HG03378 (cell line): ENCODE measurements at regions not wholly inside any gene's neighbourhood (a gene's known extent, or its start where the extent isn't known, plus 50 kb on each side); places are given as distances from the start of the nearest gene placed in this dataset.
"Not testable (repeated sequence)": the region's sequence is repeated elsewhere in the genome, so short reads cannot be mapped to it uniquely, and the experiment has no call there.

Experiments
- ATAC-seq: cut with Tn5 transposase; IDR thresholded peaks from one replicate; pipeline ENCODE4 v1.9.1; 2021; ENCODE audit warnings: mild to moderate bottlenecking, moderate library complexity; ENCODE audit not compliant: unreplicated experiment

- ATAC-seq: no peak
Measured at GRCh38 chr1:242662886-242663285, 138.4 kb upstream of the PLD5 start.

- ATAC-seq: not testable (repeated sequence)
Measured at GRCh38 chr1:242653772-242654171, 129.3 kb upstream of the PLD5 start.

- no peak for ATAC-seq
Measured at GRCh38 chr1:242651817-242652216, 127.3 kb upstream of the PLD5 start.

GRCh38 chr1:242641461-242641860 is 117.0 kb upstream of the PLD5 start:
- no peak for ATAC-seq

- no peak for ATAC-seq
Measured at GRCh38 chr1:242639104-242639503, 114.6 kb upstream of the PLD5 start.

- ATAC-seq: no peak
Measured at GRCh38 chr1:242634732-242635131, 110.2 kb upstream of the PLD5 start.

GRCh38 chr1:242629396-242629795 is 104.9 kb upstream of the PLD5 start:
- no peak for ATAC-seq

GRCh38 chr1:242623756-242624155 is 99.3 kb upstream of the PLD5 start:
- ATAC-seq: no peak

- no peak for ATAC-seq
Measured at GRCh38 chr1:242623119-242623518, 98.6 kb upstream of the PLD5 start.

GRCh38 chr1:242613266-242613815 is 88.8 kb upstream of the PLD5 start:
- no peak for ATAC-seq

- no peak for ATAC-seq
Measured at GRCh38 chr1:242610209-242610608, 85.7 kb upstream of the PLD5 start.

GRCh38 chr1:242605521-242605920 is 81.0 kb upstream of the PLD5 start:
- ATAC-seq: no peak

- ATAC-seq: no peak
Measured at GRCh38 chr1:242602001-242602400, 77.5 kb upstream of the PLD5 start.

GRCh38 chr1:242593756-242594155 is 69.3 kb upstream of the PLD5 start:
- ATAC-seq: not testable (repeated sequence)

GRCh38 chr1:242586360-242586680 is 61.8 kb upstream of the PLD5 start:
- no peak for ATAC-seq

GRCh38 chr1:242585616-242586359 is 61.3 kb upstream of the PLD5 start:
- no peak for ATAC-seq

GRCh38 chr1:242582669-242583068 is 58.2 kb upstream of the PLD5 start:
- ATAC-seq: no peak

- ATAC-seq: no peak
Measured at GRCh38 chr1:242579528-242580235, 55.2 kb upstream of the PLD5 start.
